Stimulated activated CD8-positive, alpha-beta memory T cell treated with anti-CD3 and anti-CD28 coated beads, Interleukin-4, amount 100 ng/mL, for 24 hours (primary cell): ENCODE measurements at regions not wholly inside any gene's neighbourhood (a gene's known extent, or its start where the extent isn't known, plus 50 kb on each side); places are given as distances from the start of the nearest gene placed in this dataset.

Source experiments
- DNase-seq: peaks from one replicate; pipeline ENCODE4 v3.0.0-alpha.2; 2020; ENCODE audit warnings: low read depth

DNA sequence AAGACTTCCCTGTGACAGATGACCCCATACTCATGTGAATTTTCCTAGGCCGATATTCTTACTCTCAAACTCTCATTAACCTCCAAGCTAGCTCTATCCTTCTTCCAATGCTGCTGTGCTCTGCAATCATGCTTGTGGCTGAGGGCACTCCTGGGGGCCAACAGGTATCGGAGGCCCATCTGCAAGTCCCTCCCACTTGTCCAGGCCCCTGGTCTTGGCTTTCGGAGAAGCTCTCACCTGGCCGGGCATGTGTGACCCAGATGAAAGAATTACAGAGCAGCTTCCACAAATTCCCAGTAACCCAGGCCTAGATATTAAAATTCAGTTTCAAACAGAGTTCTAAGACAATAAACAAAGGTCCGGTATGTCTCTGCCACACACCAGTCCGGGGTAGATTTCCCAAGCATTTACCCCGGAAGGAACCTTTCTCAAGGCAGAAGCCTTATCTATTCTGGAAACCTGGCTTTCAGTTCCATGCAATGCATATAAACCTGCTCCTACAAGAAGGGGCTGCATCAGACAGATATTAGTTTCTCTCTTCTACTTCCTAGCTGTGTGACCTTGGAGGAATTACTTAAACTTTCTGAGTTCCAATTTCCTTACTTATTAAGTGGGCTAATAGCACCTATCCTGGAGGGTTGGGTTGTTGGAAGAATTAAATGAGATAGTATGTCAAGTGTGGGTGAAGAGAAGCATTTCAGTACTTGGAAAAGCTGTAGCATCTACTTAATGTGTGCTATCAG lies 270.8 kb downstream of the PTTG2 start:
- no peak for DNase-seq

DNA sequence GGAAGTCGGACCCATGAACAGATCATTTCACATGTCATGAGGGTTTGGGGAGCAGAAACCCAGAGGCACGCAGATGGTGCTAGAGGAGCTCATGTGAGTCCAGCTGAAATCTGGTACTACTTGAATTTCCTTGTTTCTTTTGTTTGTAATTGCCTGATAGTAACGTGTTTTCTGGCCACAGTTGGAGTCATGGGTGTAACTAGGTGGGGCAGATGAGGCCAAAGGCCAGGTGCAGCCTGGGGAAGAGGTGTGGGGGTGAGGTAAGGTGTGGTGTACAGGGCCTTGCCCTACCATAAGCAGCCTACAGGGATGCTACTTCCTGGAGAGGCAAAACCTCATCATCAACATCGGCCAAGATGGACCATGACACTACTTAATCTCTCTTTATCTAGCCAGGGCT lies 271.4 kb downstream of the PTTG2 start:
- DNase-seq = no peak

- DNase-seq = no peak
Observed at GRCh38 chr4:38232741-38233140, 272.5 kb downstream of the PTTG2 start.

DNA sequence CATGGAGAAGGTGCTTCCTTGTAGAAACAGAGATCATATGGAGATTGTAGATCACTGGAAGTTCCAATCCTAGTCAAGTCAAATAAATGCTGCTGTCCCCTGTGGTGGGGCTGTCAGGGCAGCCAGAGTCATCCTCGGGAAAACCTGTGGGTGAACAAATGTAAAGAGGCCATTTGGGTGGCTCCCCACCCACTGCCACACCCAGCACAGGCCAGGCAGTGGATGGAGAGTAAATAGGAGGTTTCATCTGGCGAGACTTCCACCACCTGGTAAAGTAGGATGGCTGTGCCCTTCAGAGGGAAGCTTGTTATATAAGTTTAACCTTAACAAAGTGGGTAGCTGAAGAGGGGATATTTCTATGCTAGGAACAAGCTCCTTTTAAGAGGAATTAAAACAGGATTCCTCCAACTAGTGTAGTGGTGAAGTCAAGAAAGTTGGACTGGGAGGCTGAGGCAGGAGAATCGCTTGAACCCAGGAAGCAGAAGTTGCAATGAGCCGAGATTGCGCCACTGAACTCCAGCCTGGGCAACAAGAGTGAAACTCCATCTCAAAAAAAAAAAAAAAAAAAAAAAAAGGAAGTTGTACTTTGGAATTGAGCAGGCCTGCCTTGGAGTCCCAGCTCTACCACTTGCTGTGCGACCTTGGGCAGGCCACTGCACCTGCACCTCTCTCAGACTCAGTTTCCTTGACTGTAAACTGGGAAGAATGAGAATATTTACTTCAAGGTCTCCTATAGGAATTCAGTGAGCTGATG lies 273.7 kb downstream of the PTTG2 start:
- DNase-seq = no peak

- DNase-seq = no peak
Observed at GRCh38 chr4:38235354-38235753, 275.2 kb downstream of the PTTG2 start.

GRCh38 chr4:38236003-38236402 lies 275.8 kb downstream of the PTTG2 start:
- no peak for DNase-seq

GRCh38 chr4:38236503-38236902 lies 276.3 kb downstream of the PTTG2 start:
- no peak for DNase-seq

DNA sequence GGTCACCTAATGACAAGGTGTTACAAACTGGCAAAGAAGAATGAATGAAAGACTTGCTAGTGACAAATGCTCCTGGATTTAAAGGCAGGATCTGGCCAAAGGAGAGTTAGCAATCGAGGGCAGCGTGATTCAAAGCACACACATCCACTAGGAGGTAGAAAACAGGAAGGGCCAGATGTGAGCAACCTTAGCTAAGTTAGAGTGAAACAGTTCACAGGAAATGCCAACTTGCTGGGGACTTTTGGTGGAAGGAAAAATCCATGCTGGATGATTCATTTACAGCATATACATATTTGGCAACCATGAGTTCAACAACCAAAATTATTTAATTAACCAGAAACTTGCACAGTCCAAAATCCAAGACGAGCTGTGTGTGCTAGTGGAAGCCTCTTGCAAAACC lies 276.9 kb downstream of the PTTG2 start:
- no peak for DNase-seq

- DNase-seq = no peak
Observed at GRCh38 chr4:38241541-38241940, 281.3 kb downstream of the PTTG2 start.

GRCh38 chr4:38242101-38242500 lies 281.9 kb downstream of the PTTG2 start:
- no peak for DNase-seq

DNA sequence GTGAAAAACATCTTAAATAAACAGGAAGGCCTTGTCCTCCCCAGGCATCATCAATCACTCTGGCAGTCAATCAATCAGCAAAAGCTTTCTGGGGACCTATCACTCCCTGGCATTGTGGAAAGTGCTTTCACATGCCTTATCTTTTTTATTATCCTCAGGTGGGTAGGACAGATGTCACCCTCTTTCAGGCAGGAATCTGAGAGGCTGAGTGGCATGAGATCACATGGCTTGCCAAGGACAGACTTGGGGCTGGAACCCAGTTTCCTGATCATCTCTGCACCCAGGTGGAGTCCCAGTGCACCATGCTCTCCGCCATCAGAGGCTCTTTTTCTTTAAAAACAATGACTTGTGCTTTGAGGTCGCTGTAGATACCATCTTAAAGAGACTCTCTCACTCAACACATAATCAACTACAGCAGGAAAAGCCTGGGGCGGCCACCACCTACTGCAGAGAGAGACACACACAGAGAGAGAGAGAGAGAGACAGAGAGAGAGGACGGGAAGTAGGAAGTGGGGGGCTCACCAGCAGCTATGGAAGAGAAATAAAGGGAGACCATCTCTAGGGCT lies 282.7 kb downstream of the PTTG2 start:
- no peak for DNase-seq

DNA sequence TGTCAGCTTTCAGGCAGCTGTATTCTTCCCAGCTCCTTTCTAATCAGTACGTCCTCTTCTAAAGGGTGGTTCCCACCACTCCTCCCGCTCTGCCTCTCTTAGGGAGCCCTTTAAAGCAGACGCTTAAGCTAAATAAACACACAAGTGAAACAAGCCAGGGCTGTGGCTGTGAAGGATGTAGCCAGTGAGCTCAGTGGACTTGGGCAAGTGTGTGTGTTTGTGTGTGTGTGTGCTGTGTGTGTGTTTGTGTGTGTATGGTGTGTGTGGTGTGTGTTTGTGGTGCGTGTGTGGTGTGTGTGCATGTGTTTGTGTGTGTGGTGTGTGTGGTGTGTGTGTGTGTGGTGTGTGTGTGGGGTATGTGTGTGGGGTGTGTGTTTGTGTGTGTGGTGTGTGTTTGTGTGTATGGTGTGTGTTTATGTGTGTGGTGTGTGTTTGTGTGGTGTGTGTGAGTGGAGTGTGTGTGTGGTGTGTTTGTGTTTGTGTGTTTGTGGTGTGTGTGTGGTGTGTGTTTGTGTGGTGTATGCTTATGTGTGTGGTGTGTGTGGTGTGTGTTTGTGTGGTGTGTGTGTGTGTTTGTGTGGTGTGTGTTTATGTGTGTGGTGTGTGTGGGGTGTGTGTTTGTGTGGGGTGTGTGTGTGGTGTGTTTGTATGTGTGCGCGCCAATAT lies 283.3 kb downstream of the PTTG2 start:
- no peak for DNase-seq

GRCh38 chr4:38254825-38255224 lies 294.6 kb downstream of the PTTG2 start:
- DNase-seq = no peak

- DNase-seq = no peak
Observed at GRCh38 chr4:38255572-38255971, 295.4 kb downstream of the PTTG2 start.

- no peak for DNase-seq
Observed at GRCh38 chr4:38266616-38267015, 306.4 kb downstream of the PTTG2 start.

GRCh38 chr4:38268108-38268820 lies 308.1 kb downstream of the PTTG2 start:
- DNase-seq = no peak

DNA sequence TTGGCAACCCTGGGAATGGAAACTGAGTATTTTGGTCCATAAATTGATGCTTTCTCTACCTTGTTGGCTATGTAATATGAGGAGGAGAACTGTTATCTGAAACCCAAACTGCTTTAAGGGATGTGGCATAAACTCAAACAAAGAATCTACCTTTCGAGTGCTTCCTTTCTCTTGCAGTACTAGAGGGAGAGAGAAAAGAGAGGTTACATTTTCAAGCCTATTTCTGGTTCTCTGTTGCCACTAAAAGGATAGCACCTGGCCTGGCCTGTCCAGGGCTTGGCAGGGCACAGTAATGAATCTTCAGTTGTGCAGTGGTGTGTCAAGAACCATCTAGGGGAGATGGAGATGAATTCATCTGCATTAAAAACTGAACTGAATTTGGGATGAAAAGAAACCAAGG lies 308.6 kb downstream of the PTTG2 start:
- no peak for DNase-seq

GRCh38 chr4:38273407-38273806 lies 313.2 kb downstream of the PTTG2 start:
- no peak for DNase-seq

DNA sequence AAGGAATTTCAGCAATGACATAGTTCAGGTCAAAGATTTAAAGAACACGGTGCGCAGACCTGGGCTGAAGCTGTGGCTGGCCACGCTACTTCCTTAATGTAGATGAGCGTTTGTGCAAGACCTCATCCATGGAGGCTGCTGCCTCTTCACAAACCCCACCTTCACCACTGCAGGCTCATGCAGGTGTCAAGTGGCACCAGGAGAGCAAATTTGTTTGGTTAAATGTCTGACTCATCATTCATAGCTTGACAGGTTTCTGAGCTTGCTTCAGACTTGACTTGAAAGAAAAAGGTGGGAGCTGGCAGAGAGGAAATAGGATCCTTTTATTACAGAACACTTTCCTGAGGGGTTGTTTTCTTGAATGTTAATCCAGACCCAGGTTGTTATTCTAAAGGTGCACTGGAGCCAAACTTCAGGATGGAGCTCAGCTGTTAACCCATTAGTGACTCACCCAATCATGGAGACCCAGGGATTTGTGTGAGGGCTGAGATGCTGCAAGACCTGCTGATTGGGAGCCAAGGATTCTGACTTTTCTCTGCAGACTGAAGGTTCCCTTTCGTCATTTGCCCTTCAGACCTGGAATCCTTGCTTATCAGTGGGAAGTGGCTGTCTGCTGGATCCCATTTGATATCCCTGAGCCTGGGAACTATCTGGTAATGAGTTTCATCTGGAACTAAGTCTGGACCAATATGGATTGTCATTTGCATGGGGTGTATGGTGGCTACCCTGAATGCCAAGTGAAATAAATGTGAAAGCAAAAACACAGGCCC lies 315.3 kb downstream of the PTTG2 start:
- DNase-seq = no peak

DNA sequence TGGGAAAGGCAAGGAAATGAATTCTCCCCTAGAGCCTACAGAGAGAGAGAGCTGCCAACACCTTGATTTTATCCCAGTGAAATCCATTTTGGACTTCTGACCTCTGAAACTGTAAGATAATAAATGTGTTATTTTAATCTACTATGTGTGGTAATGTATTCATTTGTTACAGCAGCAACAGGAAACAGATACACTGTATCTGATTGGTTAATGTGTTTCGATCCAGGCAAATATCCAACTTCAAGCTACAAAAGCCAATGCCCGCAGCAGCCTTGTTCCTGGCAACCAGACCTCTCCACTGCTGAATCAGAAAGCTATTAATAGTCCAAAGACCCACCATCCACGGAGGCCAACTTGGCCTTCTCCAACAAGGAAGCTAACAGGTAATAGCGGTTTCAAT lies 318.1 kb downstream of the PTTG2 start:
- DNase-seq = no peak

DNA sequence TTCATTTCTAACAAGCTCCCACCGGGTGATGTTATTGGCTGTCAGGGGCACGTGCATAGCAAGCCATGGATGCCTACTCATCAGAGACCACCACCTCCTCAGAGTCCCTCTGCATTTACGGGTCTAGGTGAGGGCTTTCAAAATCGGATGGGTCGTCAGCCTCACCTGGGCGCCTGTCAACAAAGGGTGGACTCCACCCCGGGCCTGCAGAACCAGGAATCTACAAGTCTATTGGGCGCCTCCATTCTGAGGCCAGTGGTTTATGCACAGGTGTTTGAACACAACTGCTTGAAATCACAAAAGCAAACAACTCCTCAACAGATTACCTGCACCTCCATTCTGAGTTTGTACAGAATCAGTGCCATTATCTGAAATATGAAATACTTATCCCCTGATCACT lies 318.9 kb downstream of the PTTG2 start:
- DNase-seq = no peak
